ENCODE measurements at regions not wholly inside any gene's neighbourhood (a gene's known extent, or its start where the extent isn't known, plus 50 kb on each side); places are given as distances from the start of the nearest gene placed in this dataset.

- intact Hi-C loops (cut with DNase I; ENCODE audit: low total_unique reads) = no loop called here
- no peak for TF ChIP-seq CTCF (IDR thresholded peaks at IDR 0.05)
- no peak for TF ChIP-seq POLR2A (IDR thresholded peaks at IDR 0.05)
Measured at GRCh38 chr2:150983314-150983897, 278.3 kb downstream of the RBM43 start.

DNA sequence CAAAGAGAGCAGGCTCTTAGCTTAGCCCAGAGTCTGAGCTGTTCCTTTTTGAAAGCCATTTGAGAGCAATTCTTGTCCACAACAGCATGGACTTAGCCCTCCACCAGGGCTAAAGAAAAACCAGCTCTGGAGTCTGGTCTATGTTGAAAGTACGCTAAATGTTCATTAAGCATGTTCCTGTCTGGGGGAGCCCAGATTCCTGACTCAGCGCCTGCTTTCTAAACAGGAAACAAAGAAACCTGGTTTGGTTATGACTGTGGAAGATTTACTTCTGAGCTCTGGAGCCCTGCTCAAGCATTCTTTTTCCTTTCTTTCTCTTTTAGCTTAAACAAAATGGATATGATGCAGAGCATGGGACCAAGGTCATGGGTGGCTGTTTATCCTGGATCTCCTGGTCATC lies 279.8 kb downstream of the RBM43 start:
- no peaks in the 10 kb centered on the region for H3K4me1 ChIP-seq
- no peak for DNase-seq
- no peaks in the 10 kb centered on the region for H3K36me3 ChIP-seq
- intact Hi-C loops (cut with DNase I; ENCODE audit: low total_unique reads) = no loop called here
- no peaks in the 10 kb centered on the region for H3K27me3 ChIP-seq
- no peaks in the 10 kb centered on the region for H3K9me3 ChIP-seq
- no peak overlapping the region for H3K27ac ChIP-seq
- TF ChIP-seq CTCF (IDR thresholded peaks at IDR 0.05) (no peak), POLR2A (IDR thresholded peaks at IDR 0.05) (no peak)
- H3K4me3 ChIP-seq = no peak overlapping the region

More at GRCh38 chr2:150983314-150983897, 278.3 kb downstream of the RBM43 start:
- H3K36me3 ChIP-seq = no peaks in the 10 kb centered on the region
- no peak overlapping the region for H3K4me3 ChIP-seq
- DNase-seq = no peak
- H3K27ac ChIP-seq = no peak overlapping the region
- no peaks in the 10 kb centered on the region for H3K27me3 ChIP-seq
- H3K4me1 ChIP-seq = no peaks in the 10 kb centered on the region
- H3K9me3 ChIP-seq = no peaks in the 10 kb centered on the region

DNA sequence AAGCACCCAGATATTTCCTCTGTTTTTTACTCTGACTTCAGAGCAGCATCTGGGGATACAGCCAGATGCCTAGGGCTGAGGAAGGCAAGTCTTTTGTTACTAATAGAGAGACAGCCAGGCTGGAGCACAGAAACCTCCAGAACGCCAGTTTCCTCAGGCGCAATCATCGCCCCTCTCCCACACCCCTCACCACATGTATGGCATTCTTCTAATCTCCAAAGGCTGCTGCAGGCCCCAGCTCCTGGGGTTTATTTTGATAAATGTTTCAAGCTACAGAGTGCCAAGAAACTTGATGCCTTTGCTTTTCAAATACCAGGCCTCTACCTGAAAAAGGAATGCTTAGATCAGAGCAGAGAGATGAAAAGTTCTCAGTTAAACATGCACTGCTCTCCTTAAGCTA lies 283.6 kb downstream of the RBM43 start:
- no peak for DNase-seq
- Histone ChIP-seq H3K36me3 (no peaks in the 10 kb centered on the region), H3K4me3 (no peak overlapping the region), H3K27ac (no peak overlapping the region), H3K4me1 (no peaks in the 10 kb centered on the region), H3K9me3 (no peaks in the 10 kb centered on the region), H3K27me3 (no peaks in the 10 kb centered on the region)
- intact Hi-C loops (cut with DNase I; ENCODE audit: low total_unique reads) = no loop called here
- no peak for TF ChIP-seq POLR2A (IDR thresholded peaks at IDR 0.05)
- TF ChIP-seq CTCF (IDR thresholded peaks at IDR 0.05) = no peak

DNA sequence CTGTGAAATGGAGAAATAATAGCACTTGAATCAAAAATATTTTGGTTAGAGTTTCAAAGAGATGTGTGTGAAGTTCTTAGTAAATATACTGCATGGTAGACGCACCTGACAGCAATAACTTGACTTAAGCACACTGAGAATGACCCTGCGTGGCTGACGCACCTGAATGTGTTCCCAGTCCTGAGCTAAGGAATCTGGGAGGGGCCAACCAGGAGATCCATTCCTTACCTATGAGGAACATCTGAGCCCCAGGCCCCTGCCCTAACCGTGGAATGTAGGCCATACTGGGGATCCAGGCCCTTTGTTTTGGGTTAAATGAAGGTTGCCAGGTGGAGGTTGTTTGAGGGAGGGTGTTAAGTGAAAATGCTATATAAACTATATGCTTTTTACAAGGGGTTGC lies 284.4 kb downstream of the RBM43 start:
- no peak for DNase-seq
- H3K27me3 ChIP-seq = no peaks in the 10 kb centered on the region
- intact Hi-C loops (cut with DNase I; ENCODE audit: low total_unique reads) = no loop called here
- no peak for TF ChIP-seq CTCF (IDR thresholded peaks at IDR 0.05)
- TF ChIP-seq POLR2A (IDR thresholded peaks at IDR 0.05) = no peak
- H3K27ac ChIP-seq = no peak overlapping the region
- no peaks in the 10 kb centered on the region for H3K9me3 ChIP-seq
- no peaks in the 10 kb centered on the region for H3K4me1 ChIP-seq
- no peak overlapping the region for H3K4me3 ChIP-seq
- H3K36me3 ChIP-seq = no peaks in the 10 kb centered on the region

DNA sequence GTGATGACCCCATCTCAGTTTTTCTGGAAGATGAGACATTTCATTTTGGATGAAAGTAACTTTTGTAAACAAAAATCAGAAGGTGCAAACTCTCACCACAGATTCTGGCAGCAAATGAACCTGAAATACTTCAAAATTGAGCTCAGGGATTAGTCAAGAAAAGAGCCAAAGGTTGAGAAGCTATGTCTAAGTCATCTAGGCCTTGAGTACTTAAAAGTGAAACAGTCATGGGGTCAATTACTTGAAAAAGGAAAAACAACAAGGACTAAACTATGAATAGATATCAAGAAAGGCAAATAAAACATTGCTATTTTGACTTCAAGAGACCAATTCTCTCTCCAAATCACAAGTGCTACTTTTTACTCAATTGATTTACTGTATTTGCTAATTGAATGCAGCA lies 285.1 kb downstream of the RBM43 start:
- Histone ChIP-seq H3K9me3 (no peaks in the 10 kb centered on the region), H3K27ac (no peak overlapping the region), H3K4me1 (no peaks in the 10 kb centered on the region), H3K4me3 (no peak overlapping the region), H3K27me3 (no peaks in the 10 kb centered on the region), H3K36me3 (no peaks in the 10 kb centered on the region)
- TF ChIP-seq POLR2A (IDR thresholded peaks at IDR 0.05) = no peak
- TF ChIP-seq CTCF (IDR thresholded peaks at IDR 0.05) = no peak
- DNase-seq = no peak
- intact Hi-C loops (cut with DNase I; ENCODE audit: low total_unique reads) = no loop called here
